HG03066 (cell line): ENCODE measurements at regions not wholly inside any gene's neighbourhood (a gene's known extent, or its start where the extent isn't known, plus 50 kb on each side); places are given as distances from the start of the nearest gene placed in this dataset.

ENCODE experiments used
- ATAC-seq: cut with Tn5 transposase; IDR thresholded peaks from one replicate; pipeline ENCODE4 v1.9.1; 2021; ENCODE audit warnings: low read depth; ENCODE audit not compliant: unreplicated experiment

DNA sequence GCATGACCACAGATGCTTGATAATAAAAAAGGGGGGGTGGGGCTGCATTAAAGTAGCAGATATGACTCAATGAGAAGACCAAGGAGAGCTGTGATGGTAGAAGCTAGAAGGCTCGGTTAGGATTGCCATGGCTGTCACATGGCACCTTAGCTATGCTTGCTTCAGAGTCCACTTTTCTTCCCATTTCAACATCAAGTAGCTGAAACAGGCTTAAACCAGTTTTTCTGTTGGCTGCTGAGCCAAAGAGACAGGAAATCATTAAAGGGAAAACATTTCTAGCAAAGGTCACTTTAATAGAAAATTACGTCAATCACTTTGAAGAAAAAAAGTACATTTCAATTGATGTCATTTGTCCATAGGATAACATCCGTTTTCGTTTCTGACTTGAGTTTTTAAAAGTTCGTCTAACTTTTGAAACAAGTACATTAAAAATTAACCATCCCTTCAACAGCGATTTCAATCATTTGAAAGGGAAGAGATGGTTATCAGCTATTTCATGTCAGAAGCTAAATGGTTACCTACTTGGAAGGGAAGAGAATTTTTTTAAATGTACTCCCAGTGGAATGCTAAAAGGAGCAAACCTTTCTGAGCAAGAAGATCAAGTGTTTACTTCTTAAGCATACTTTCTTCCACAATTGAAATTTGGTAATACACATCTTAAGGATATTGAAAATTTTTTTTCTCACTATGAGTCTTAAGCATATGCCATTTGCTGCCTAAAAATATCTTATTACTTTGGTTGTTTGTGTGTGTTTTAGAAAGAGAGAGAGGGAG is 488.1 kb upstream of the PRMT6 start:
- no peak for ATAC-seq

DNA sequence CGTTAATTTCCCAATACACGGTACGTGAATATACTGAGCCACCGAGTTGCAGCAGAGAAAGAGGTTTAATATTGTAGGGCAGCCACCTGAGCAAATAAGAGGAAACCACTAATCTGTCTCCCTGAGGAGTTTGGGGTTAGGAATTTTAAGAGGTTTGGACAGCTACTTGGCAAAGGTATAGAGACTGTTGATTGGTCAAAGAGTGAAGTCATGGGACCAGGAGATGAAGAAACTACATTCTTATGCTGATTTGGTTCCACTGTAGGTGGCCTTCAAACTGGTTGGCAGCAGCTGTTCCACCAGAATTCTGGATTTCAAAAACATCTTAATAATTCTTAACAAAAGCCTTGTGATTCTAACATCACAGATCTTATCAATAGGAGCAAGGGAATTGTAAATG is 485.4 kb upstream of the PRMT6 start:
- no peak for ATAC-seq

DNA sequence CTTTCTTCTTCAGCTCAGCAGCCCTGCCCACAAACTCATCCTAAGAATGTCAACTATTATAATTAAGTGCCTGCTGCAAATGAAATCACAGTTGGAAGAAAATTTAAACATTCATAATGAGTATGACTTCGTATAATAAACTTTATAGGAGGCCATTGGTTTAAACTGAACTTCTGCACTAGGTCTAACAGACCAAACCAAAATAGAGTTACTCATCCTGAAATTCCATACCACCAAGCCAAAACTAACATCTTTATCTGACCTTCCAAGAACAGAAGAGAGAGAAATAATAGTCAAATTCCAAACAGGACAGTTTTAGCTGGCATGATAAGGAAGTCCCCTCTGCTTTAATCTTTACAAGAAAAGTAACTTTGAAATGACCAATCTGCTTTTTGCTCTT is 472.4 kb upstream of the PRMT6 start:
- no peak for ATAC-seq

DNA sequence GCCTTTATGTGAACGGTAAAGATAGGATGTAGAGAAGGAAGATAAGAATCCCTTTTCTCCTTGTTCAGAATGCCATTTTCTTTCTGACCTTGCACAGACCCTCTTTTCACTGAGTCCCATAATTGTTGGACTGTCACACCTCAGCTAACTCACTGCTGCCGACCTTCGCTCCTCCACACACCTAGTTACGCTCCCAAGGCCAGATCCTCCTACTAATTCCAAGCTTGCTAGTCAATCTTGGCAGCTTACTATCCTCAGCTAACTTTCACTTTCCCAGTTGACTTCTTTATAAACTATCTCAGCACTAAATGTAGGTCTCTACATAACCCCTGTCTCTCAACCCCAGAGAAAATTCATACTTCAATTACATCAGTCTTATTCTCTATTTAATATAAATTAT is 471.8 kb upstream of the PRMT6 start:
- ATAC-seq, result no peak

DNA sequence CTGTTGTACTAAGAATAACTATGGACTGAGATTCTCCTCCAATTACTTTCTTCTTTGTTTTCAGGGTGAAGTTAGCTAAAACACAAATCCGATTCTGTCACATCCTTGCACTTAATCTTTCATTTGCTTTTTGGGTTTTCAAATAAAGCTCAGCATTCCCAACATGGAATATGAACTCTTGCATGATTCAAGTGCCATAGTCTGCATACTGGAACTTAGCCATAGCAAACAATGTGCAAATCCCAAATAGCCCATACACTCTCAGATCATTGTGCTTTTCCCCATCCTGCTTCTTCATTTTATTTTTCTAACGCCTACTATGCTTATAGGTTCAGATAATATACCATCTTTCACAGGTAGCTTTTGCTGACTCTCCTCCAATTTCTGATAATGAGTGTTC is 455.8 kb upstream of the PRMT6 start:
- ATAC-seq, result no peak

DNA sequence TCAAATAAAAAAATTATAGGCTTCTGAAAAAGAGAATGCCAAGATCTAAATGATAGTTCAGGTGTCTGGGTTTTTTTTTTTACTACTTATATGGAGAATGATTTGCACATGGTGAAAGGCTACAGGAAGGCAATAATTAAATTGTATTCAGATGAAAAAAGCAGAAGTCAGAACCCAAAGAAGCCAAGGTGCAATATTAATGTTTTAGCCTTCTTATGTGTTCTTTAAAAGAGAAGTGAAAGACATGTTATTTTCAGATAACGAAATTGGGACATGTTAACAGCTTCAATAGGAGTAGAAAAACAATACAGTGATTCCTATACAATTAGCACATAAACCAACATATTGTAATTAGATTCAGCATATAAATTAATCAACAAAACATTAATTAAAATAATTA is 452.9 kb upstream of the PRMT6 start:
- ATAC-seq, result no peak

DNA sequence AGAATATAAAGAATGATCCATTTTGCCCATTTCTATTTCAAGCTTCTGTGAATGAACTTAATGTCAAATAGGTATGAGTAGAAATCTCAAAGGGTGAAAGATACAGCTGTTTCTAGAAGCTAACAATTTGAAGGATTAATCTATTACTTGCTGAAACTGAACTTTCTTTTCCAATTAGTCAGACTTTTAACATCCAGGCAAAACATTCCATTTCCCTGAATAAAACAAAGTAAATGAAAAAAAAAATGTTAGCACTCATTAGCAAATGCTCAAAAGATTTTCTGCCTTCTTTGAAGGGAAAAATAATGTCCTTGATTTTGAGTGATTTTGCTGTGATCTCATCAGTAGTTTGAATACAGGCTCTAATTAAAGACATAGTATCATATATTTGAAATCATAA is 447.6 kb upstream of the PRMT6 start:
- no peak for ATAC-seq

DNA sequence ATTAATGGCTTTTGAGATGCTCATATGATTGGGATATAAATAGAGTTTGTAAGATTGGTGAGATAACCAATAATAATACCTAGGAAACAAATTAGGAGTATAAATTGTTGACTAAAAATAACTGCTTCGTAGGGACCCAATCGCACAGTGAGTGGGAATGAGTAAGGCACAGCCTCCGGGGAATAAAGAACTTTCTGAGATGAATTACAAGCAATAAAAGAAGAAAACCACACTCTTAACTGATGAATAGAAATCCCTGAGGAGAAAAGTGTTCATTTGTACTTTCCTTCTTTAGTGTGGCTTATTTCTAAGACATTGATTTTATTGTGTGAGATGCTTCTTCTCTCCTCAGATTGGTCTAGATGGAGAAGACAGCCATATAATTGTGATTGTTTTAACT is 443.4 kb upstream of the PRMT6 start:
- no peak for ATAC-seq

DNA sequence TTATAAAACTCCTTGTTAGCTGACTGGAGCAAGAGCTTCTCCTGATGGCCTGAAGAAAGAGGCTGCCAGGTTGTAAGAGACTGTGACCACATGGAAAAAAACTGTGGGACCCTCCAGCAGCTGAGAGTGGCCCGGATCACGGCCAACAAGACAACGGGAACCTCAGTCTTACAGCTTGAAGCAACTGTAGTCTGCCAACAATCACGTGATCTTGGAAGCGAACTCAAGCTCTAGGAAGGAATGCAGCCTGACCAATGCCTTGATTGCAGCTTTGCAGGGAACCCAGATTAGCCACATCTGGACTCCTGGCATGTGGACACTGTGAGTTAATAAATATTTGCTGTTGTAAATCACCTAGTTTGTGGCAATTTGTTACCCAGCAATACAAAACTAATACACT is 442.6 kb upstream of the PRMT6 start:
- no peak for ATAC-seq

DNA sequence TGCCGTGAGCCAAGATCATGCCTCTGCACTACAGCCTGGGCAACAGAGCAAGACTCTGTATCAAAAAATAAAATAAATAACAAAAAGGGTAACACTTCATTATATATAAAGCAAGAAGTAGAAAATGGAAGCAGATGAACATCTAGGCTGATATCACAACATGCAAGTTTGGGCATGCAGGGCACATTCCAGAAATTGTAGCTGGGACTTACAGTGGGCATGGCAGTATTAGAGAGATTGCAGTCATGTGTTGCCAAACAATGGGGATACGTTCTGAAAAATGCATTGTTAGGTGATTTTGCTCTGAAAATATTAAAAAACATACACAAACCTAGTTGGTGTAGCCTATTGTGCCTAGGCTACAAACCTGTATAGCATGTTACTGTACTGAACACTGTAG is 441.0 kb upstream of the PRMT6 start:
- ATAC-seq, result no peak

DNA sequence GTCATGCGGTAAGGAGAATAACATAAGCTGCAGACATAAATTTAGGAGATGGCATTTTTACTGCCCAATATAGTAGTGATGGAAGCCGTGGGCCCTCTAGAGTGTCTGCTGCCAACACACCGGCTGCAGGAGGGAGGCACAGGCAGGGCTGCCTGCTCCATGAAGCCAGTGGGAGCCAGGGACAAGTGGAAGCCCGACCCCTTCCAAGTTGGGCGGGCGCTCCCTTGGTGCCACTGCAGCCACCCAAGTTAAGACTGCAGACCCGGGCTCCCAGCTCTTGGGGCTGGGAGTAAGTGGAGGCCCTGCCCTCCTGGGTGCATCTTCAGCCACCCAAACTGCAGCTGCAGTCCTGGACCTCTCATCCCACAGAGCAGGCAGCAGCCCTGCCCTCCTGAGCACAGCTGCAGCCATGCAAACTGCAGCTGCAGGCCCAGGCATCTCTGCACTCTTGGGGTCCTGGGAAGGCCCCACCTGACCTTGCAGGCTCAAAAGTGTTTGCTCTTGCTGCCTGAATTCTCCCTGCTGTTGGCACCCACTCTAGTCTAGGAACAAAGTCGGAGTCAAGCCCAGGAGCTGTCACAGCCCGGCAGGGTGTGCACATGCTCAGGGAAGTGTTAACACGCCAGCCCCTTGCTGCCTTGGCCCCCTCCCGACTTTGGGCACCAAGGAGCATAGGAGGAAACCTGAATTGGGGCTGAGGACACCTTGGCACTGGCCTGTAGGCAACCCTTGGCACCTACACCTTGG is 437.2 kb upstream of the PRMT6 start:
- ATAC-seq, result no peak

DNA sequence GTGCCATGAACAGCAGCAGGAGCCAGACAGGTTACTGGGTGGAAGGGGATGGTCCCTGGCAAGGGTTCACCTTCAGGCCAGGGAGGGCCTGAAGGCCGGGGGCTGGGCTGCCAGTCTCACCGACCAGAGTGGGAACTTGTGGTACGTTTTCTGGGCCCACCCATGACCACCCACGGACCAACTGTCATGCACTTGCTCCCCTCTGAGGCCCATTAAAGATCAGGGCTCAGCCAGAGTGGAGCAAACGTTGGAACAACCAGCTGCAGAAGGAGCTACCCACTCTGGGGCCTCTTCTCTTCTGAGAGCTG is 436.7 kb upstream of the PRMT6 start:
- no peak for ATAC-seq

DNA sequence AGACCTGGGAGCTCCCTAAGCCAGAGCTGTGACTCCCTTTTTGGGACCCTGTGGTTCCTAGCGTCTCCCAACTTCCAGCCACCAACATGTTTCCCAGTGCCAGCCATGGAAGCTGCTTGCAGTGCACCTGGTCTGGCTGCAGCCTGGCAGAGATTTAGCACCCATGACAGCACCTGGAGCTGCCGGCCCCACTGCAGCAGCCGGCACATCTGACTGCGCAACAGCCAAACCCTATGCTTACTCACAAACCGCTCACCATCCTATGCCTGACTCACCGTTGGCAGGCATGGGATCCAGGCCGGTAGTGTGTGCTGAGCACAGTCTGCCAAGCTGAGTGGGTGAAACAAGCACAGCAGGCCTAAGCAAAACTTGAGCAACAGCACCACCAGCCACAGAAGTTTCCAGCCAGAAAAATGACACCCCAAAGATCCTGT is 435.9 kb upstream of the PRMT6 start:
- ATAC-seq, result no peak

DNA sequence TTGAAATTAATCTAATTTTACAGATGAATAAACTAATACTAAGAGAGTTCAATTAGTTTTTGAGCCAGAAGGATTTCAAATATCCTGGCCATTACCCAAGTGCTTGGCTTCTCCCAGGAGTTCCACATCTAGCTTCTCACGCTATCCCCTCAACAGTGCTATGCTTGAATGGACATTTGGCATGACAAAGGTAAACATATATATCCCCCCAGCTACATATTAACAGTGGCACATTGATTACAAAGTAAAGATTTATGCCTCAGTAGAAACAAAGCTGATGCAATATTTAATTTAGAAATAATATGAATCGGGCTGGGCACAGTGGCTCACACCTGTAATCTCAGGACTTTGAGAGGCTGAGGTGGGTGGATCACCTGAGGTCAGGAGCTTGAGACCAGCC is 434.6 kb upstream of the PRMT6 start:
- no peak for ATAC-seq

DNA sequence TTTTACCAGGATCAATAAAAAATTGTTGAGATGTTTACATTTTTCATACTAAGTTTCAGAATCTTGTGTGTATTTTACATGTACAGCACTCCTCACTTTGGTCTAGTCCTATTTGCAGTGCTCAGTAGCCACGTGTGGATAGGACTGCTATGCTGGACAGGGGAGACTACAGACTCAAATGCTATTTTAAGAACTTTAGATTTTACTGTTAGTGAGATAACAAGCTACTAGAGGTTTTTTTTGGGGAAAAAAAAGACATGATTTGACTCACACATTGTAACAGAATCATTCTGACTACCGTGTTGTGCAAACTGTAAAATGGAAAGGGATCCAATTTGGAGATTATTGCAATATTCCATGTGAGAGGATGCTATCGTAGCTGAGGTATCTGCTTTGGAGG is 418.9 kb upstream of the PRMT6 start:
- ATAC-seq, result no peak

DNA sequence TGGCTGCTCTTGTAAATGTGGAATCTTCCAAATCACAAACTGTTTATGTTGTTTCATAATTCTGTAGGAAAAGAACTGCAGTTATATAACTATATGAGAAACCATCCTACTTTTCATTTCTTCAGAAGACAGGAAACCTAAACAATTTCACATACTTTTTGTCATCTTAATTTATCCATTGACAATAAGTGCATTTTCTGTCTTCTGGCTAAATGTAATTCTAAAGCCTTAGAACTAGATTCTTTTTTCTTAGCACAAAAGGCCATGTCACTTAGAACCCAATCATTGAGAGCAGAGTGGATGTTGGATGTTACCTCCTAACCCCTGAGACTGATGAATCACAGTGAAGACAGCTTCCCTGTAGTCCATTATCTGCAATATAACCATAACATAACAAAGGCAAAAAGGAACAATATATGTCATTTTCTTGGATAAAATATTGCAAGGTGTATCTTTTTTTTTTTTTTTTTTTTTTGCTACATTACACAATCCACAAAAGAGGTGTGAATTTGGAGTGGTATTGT is 410.2 kb upstream of the PRMT6 start:
- no peak for ATAC-seq

DNA sequence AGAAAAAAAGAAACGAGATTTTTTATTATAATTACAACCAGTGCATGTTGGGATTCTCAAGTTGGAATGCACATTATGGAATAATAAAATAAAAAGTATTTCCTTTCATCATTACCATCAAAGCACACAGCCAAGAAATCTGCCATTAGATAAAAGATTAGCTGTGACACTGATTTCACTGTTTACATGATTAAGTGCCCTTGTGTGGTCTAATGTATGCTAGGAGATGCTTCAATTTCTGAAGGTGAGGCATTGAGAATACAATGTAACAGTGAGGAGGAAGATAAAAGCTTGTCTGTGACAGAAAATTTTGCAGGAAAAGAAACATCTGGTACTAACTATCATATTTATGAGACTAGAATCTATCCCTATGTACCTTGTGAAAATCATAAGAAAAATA is 409.7 kb upstream of the PRMT6 start:
- no peak for ATAC-seq

DNA sequence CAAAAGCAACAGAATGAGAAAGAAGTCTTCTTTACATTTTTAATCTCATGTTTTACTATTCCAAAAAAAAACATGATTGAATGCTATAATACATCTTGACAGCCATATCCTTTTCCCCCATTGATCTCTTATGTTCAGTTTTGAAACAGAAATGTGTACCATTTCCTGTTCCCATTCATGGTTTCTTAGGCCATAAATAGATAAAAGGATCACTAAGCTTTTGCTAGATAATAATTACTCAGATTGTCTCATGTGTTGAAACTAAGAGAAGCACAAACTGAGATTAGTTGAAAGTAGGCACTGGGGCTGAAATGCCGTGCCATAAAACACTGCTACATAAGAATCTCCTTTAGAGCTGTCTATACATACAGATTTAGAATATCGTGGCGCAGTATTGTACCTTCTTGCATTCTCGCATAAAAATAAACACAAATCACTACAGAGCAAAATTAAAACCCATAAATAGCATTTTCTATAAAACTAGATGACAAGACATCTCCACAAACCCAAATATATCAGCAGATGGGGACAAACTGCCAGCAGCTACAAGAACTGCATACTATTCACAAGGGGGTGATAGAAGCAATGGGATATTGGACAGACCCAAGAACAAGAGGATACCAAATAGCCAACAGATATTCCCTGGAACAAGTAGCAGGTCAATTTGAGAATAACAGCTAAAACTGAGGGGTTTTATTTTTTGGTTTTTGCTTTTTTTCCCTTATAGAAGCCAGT is 405.3 kb upstream of the PRMT6 start:
- ATAC-seq, result no peak

DNA sequence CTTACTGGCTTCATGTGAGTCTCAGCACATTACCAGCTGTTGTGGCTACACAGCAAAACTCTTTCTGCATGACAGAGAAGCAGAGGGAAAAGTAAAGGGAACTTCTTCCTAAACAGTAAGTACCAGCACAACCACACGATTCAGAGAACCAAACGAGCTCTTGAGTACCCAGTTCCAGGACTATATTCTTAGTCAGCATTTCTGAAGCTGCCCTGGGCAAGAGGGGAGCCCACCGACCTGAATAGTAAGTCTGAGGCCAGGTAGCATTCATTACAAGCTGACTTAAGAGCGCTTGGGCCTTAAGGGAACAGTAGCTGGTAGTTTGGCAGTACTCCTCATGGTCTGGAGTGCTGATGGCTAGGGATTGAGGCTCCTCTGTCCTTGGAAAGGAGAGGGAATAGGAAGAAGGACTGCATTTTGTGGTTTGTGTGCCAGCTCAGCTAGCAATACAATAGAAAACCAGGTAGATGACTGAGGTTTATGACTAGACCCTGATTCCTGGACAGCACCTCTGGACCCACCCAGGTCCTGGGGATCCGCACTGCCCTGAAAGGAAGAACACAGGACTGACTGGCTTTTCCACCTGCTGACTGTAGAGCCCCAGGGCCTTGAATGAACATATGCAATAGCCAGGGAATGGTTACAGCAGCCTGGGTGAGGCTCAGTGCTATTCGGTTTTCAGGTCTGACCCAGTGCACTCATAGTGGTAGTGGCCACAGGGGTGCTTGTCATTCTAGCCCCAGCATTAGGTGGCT is 396.8 kb upstream of the PRMT6 start:
- no peak for ATAC-seq

DNA sequence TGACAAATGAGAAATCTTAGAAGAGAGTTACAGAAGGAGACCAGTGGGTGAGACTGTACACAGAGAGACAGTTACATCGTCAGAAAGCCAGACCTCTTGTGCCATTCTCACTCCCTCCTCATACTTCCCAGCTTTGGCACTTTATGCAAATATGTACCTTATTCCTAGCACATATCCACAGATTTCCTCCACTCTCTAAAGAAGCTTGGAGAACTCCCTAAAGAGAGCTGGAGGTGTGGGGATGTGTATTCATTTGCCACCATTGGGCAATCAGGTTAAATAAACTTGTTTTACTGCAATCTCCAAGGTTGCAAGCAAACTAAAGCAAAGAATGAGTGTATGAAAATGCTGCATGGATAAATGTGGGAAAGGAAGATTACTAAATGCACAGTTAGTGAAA is 380.9 kb upstream of the PRMT6 start:
- ATAC-seq, result no peak

DNA sequence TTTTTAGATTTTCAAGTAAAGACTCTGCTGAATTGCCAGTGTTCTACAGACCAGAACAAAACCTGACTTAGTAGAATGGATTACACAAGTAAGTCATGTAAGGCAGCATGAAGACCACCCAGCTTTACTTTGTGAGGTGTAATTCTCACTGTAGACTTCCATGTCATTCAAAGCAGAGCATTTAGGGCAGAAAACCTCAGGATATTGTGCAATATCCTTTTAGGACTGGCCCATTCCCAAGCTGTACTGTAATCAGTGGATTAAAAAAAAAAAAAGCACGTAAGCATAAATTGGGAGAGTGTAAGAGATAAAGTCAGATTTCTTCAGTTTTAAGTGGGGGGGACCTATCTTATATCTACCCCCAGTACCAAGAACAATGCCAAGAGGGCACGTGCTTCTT is 380.5 kb upstream of the PRMT6 start:
- ATAC-seq, result no peak
